GM23338 (cell line): ENCODE measurements at regions not wholly inside any gene's neighbourhood (a gene's known extent, or its start where the extent isn't known, plus 50 kb on each side); places are given as distances from the start of the nearest gene placed in this dataset.

Experiments used
- ATAC-seq: fragments of 200-7000 bp; cut with Tn5 transposase; 3 replicates; pipeline ENCODE4 v1.9.1; 2020
- DNase-seq: peaks from one replicate; pipeline ENCODE4 v3.0.0-alpha.2; 2015; ENCODE audit warnings: low spot score
- H2AFZ ChIP-seq: fragments of 200-600 bp; sonication (generic); 2 replicates; pipeline ENCODE4 v1.8.0; 2016; ENCODE audit warnings: antibody characterized with exemption, mild to moderate bottlenecking, moderate library complexity
- H3F3A ChIP-seq: fragments of 200-600 bp; sonication (generic); replicated peaks from 2 replicates; pipeline ENCODE4 v1.8.0; 2017; ENCODE audit warnings: antibody characterized with exemption, mixed run types, low read depth
- H3K27ac ChIP-seq: fragments of 200-600 bp; sonication (generic); 2 replicates; pipeline ENCODE4 v1.6.1; 2016; ENCODE audit warnings: low read depth
- H3K27me3 ChIP-seq: fragments of 200-600 bp; sonication (generic); 2 replicates; pipeline ENCODE4 v1.8.0; 2016; ENCODE audit warnings: mild to moderate bottlenecking, mixed run types, moderate library complexity; ENCODE audit not compliant: insufficient read depth
- H3K36me3 ChIP-seq: fragments of 200-600 bp; sonication (generic); 2 replicates; pipeline ENCODE4 v1.8.0; 2016; ENCODE audit warnings: mild to moderate bottlenecking; ENCODE audit not compliant: insufficient read depth
- H3K4me1 ChIP-seq: fragments of 200-600 bp; sonication (generic); 2 replicates; pipeline ENCODE4 v1.8.0; 2016; ENCODE audit warnings: mild to moderate bottlenecking, moderate library complexity; ENCODE audit not compliant: insufficient read depth
- H3K4me2 ChIP-seq: fragments of 200-600 bp; sonication (generic); 2 replicates; pipeline ENCODE4 v1.7.1; 2017; ENCODE audit warnings: mixed run types
- H3K4me3 ChIP-seq: fragments of 200-600 bp; sonication (generic); 2 replicates; pipeline ENCODE4 v1.6.1; 2016; ENCODE audit warnings: mixed run types
- H3K79me2 ChIP-seq: fragments of 200-600 bp; sonication (generic); replicated peaks from 2 replicates; pipeline ENCODE4 v1.8.0; 2017; ENCODE audit warnings: mild to moderate bottlenecking; ENCODE audit not compliant: insufficient read depth
- H3K9me2 ChIP-seq: fragments of 200-600 bp; sonication (generic); 2 replicates; pipeline ENCODE4 v1.8.0; 2017; ENCODE audit not compliant: insufficient read depth
- H4K20me1 ChIP-seq: fragments of 200-600 bp; sonication (generic); replicated peaks from 2 replicates; pipeline ENCODE4 v1.8.0; 2017; ENCODE audit warnings: mild to moderate bottlenecking; ENCODE audit not compliant: insufficient read depth
- H3K27ac Mint-ChIP-seq: 2 replicates; pipeline ENCODE4 v1.8.0; 2020; ENCODE audit warnings: inconsistent platforms, mild to moderate bottlenecking, moderate library complexity, mixed read lengths
- H3K27me3 Mint-ChIP-seq: 3 replicates; pipeline ENCODE4 v1.8.0; 2022; ENCODE audit warnings: low read depth, mild to moderate bottlenecking, moderate library complexity, mixed read lengths, inconsistent platforms; ENCODE audit not compliant: insufficient read depth, poor library complexity
- H3K36me3 Mint-ChIP-seq: 3 replicates; pipeline ENCODE4 v1.8.0; 2021; ENCODE audit warnings: low read depth, mild to moderate bottlenecking, inconsistent platforms, moderate library complexity, mixed read lengths
- H3K4me1 Mint-ChIP-seq: 3 replicates; pipeline ENCODE4 v1.8.0; 2020; ENCODE audit warnings: mild to moderate bottlenecking, inconsistent platforms, mixed read lengths
- H3K4me3 Mint-ChIP-seq: 3 replicates; pipeline ENCODE4 v1.8.0; 2021; ENCODE audit warnings: moderate library complexity, mild to moderate bottlenecking, inconsistent platforms, mixed read lengths
- H3K9me3 Mint-ChIP-seq: 3 replicates; pipeline ENCODE4 v1.8.0; 2020; ENCODE audit warnings: moderate library complexity, mild to moderate bottlenecking, inconsistent platforms, mixed read lengths
- CREB1 ChIP-seq: fragments of 250-450 bp; sonication (Bioruptor Pico); IDR thresholded peaks from 2 replicates; pipeline ENCODE4 v1.5.0; 2020; ENCODE audit warnings: low read depth, mild to moderate bottlenecking, moderate library complexity
- CTCF ChIP-seq, 2 experiments: fragments of 200-600 bp in 1 of 2; sonication (generic) in 1 of 2; conservative IDR thresholded peaks; 2 replicates each; pipeline versions ENCODE4 v1.5.1 to v1.6.1; 2016 to 2017; ENCODE audit warnings: antibody characterized with exemption in 2 of 2, low read depth in 2 of 2, mild to moderate bottlenecking in 2 of 2, moderate library complexity in 1 of 2
- ETS1 ChIP-seq: IDR thresholded peaks from 2 replicates; pipeline ENCODE4 v1.6.1; 2016; ENCODE audit warnings: antibody characterized with exemption
- EZH2 ChIP-seq: fragments of 200-600 bp; sonication (generic); IDR thresholded peaks from one replicate; pipeline ENCODE4 v1.8.0; 2017; ENCODE audit warnings: antibody characterized with exemption, mild to moderate bottlenecking, low read depth; ENCODE audit not compliant: unreplicated experiment
- EZH2phosphoT487 ChIP-seq: fragments of 200-600 bp; sonication (generic); IDR thresholded peaks from one replicate; pipeline ENCODE4 v1.8.1; 2018; ENCODE audit warnings: antibody characterized with exemption; ENCODE audit not compliant: unreplicated experiment
- JUNB ChIP-seq: IDR thresholded peaks from one replicate; pipeline ENCODE4 v1.6.1; 2016; ENCODE audit warnings: antibody characterized with exemption; ENCODE audit not compliant: unreplicated experiment
- NANOG ChIP-seq: IDR thresholded peaks from 2 replicates; pipeline ENCODE4 v1.6.1; 2016; ENCODE audit warnings: antibody characterized with exemption, borderline replicate concordance
- POLR2AphosphoS5 ChIP-seq: IDR thresholded peaks from 2 replicates; pipeline ENCODE4 v1.6.1; 2016; ENCODE audit warnings: antibody characterized with exemption, low read depth
- REST ChIP-seq: IDR thresholded peaks from one replicate; pipeline ENCODE4 v1.6.1; 2018; ENCODE audit warnings: antibody characterized with exemption; ENCODE audit not compliant: unreplicated experiment
- STAT1 ChIP-seq: IDR thresholded peaks from one replicate; pipeline ENCODE4 v1.6.1; 2016; ENCODE audit warnings: antibody characterized with exemption; ENCODE audit not compliant: unreplicated experiment
- ZNF114 ChIP-seq: fragments of 250-450 bp; sonication (Bioruptor Pico); IDR thresholded peaks from 2 replicates; pipeline ENCODE4 v1.5.0; 2020; ENCODE audit warnings: mild to moderate bottlenecking, moderate library complexity
- ZNF331 ChIP-seq: fragments of 250-450 bp; sonication (Bioruptor Pico); IDR thresholded peaks from 2 replicates; pipeline ENCODE4 v1.5.0; 2020; ENCODE audit warnings: low read depth, mild to moderate bottlenecking, moderate library complexity
- ZNF462 ChIP-seq: fragments of 250-450 bp; sonication (Bioruptor Pico); IDR thresholded peaks from 2 replicates; pipeline ENCODE4 v1.5.0; 2020; ENCODE audit warnings: mild to moderate bottlenecking, moderate library complexity

- Mint-ChIP-seq H3K36me3 (no peaks in the 10 kb centered on the region), H3K4me1 (peaks cover 3% of the 10 kb centered on the region; the same call in 2 of the 3 replicates), H3K4me3 (no peak overlapping the region), H3K9me3 (no peaks in the 10 kb centered on the region), H3K27ac (no peak overlapping the region), H3K27me3 (no peaks in the 10 kb centered on the region)
- Histone ChIP-seq H3K36me3 (no peaks in the 10 kb centered on the region), H3K4me1 (peaks cover 8% of the 10 kb centered on the region; the same call in 1 of the 2 replicates), H3K79me2 (no peaks in the 10 kb centered on the region), H2AFZ (no peak overlapping the region), H3K4me2 (no peak overlapping the region), H3K4me3 (no peak overlapping the region), H3F3A (no peaks in the 10 kb centered on the region), H3K27me3 (no peaks in the 10 kb centered on the region), H3K9me2 (0 out of 2 replicates have a peak, but pooled peaks cover 1% of the 10 kb centered on the region), H3K27ac (no peak overlapping the region), H4K20me1 (no peaks in the 10 kb centered on the region)
- no peak for ATAC-seq
- no peak for TF ChIP-seq STAT1
- no peak for TF ChIP-seq REST
- TF ChIP-seq CTCF (conservative IDR thresholded peaks at IDR 0.05; ENCODE audit: low read depth in 2 of 2), result no peak
- TF ChIP-seq EZH2phosphoT487, result no peak
- TF ChIP-seq CREB1 (CRISPR knock-in tag), result no peak
- no peak for TF ChIP-seq ZNF114 (CRISPR knock-in tag)
- TF ChIP-seq ZNF331 (CRISPR knock-in tag), result no peak
- no peak for TF ChIP-seq ETS1
- no peak for TF ChIP-seq POLR2AphosphoS5
- TF ChIP-seq ZNF462, result no peak
- no peak for TF ChIP-seq JUNB
- no peak for TF ChIP-seq NANOG
- no peak for TF ChIP-seq EZH2
- DNase-seq, result no peak
Measured at GRCh38 chr1:221459558-221459957, 282.3 kb downstream of the DUSP10 start.
